DMS153 (cell line): ENCODE measurements at regions not wholly inside any gene's neighbourhood (a gene's known extent, or its start where the extent isn't known, plus 50 kb on each side); places are given as distances from the start of the nearest gene placed in this dataset.
A peak's percentile ranks its signal among the peaks of the same experiment; 100 is the strongest.
"Not testable (repeated sequence)": the region's sequence is repeated elsewhere in the genome, so short reads cannot be mapped to it uniquely, and the experiment has no call there.

Source experiments
- DNase-seq: peaks from one replicate; lab custom pipeline; 2025; lab: John Stamatoyannopoulos, UW

DNA sequence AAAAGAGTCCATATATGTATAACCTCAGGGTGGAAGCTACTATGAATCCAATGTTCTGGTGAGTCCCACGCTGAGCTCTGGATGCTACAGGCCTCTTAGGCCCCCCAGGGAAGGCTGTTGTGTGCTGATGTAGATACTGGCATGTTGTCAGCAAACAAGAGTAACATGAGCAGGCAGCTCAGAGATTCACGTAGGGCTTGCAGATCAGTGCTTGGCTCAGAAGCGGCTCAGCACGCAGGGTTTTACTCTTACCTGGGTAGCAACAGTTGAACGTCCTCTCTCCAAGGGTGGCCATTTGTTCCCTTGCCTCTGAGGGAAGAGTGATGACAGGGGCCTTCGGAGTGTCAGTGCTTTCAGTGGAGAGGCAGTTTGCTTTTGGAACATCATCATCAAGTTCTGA, 93.4 kb downstream of the ZFP64 start:
- DNase-seq, result no peak

DNA sequence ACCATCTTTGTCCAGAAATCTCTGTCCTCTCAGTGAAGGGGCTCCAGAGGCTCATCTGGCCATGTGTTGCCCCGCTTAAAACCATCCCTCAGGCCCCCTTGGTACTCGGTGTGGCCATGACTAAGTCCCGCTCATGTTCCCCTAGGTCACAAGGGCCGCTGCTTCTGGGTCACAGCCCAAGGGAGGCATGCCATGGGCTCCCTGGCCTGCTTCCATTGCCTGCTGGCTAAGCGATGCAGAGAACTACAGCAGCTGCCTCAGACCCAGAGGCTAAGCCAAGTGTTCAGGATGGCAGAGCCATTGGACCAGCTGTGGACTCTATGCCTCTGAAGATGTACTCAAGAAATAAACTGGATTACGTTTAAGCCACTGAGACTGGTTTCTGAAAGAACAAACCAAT, 95.5 kb downstream of the ZFP64 start:
- no peak for DNase-seq

DNA sequence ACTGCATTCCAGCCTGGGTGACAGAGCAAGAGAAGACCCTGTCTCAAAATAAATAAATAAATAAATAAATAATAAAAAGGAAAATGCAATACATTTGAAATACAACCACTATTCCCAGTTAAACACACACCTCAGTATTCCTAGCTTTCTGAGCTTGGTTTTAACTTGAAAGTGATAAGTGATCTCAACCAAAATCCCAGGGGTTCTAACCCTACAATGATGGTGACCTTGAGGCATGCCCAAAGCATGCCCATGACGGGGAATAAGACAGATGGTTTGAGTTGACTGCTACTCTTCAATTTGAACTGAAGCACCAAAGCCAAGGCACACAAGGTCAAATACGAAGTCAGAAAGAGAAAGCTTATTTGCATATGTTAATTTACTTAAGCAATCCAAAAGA, 96.9 kb downstream of the ZFP64 start:
- no peak for DNase-seq

DNA sequence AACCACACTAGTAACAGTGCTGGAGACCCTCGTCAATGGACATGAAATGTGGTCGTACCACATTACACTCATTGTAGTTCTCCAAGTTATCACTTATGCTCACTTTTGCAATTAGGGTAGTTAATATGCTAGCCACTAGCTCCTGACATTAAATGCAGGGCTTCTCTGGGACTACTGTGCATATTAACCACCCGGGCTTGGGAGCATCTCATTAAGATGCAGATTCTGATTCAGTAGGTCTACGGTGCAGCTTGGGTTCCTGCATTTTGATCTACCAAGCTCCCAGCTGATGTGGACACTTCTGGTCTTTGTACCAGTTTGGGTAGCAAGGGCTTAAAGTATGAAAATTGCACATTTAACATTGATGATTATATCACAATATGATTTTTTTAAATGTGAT, 98.0 kb downstream of the ZFP64 start:
- no peak for DNase-seq

DNA sequence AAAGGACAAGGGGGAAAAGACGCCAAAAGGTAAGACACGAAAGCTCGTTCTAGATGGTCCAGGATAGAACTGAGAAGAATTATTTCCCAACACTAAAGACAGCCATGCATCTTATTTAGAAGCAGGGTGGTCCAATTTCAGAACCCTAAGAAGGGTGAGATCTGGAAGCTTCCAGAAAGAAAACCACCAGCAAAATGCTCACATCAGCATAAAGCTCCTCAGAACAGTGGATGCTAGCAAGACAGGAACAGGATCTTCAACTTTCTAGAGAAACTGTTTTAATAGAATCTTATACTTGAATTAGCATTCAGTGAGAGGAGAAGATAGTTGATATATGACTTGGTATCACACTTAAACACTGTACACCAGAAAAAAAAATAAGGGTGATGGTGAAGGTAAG, 101.5 kb downstream of the ZFP64 start:
- no peak for DNase-seq

DNA sequence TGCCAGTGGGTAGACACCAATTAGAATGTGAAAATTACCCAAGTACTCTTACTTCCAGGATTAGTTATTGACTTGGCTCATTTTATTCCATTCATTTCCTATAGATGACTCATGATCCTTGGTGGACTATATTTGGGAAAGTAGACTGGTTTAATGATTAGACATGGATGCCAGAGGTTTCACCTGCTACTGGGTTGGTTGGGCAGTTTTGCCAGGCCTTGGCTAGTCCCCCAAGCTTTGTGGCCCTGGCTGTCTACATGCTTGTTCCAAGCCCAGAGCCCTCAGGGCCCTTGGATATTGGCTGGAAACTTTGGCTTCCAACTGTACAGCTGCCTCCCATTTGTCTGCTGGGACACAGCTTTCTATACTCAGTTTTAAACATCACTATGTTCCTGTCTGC, 104.1 kb downstream of the ZFP64 start:
- no peak for DNase-seq

DNA sequence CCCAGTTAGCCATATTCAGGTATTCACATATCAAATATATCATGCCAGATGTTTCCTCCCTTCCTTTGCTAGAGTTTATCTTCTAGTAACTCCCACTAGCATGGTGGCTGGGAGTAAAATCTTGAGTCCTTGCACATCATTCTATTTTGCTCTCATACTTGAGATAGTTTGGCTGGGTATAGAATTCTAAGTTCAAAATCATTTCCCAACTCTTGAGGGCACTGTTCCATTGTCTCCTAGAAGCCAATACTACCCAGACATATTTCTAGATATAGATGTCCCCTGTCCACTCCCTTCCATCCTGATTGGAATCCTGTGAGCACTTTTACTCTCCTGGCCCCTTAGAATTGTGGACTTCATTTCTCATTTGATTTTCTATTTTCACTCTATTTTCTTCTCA, 104.7 kb downstream of the ZFP64 start:
- no peak for DNase-seq

DNA sequence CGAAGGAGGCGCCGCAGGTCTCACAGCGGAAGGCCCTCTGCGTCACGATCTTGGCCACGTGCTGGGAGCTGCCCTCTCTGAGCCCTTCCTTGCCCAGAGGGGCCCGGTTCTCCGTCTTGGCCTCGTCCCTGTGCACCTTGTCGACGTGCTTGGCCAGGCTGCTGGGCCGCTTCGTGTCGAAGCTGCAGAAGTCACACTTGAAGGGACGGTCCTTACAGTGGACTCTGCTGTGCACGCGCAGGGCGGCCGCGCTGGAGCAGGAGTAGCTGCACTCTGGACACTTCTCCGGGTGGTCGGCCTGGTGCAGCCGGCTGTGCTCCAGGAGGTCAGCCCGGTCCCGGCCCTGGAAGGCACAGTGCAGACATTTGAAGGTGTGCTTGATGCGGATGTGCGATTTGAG, 106.9 kb downstream of the ZFP64 start:
- no peak for DNase-seq

DNA sequence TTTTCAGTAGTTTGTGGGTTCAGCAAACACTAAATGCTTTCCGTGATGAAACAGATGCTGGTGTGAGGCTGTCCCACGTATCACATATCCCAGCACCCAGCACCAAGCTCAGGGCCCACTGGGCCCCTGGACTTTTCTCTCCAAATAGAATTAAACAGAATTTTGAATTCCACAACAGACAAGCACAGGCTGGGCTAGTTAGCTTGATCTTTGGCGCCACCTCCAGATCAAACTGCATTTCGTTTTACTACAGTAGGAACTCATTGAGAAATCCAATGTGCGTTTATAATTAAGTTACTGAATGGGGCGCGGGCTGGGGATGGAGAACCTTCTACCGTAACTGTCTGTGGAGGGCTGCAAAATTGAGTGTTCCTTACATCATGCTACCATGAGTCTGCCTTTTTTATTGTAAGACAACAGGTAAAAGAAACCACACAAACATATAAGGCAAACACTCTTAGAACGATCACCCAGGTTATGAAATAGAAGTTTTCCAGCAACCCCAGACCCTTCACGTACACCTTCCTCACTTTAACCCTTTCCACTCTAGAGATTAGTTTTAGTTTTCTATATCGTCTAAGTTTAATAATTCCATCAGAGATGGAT, 107.8 kb downstream of the ZFP64 start:
- DNase-seq, result peak; percentile 43

DNA sequence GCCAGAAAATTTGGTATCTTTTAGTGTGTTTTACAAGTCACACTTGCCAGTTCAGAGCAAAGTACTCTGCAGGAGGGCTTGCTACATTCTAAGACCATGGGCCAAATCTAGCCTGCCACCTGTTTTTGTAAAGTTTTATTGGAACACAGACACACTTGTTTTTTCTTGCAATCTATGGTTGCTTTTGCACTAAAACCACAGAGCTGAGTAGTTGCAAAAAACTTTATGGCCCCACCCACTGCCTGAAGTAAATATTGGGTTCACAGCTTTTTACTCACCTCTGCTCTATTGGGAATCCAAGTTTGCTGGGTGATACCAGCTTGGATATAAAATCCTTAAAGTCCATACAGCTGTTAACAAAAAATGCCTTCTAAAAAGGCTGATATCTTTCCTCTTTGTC, 109.0 kb downstream of the ZFP64 start:
- DNase-seq, result no peak

DNA sequence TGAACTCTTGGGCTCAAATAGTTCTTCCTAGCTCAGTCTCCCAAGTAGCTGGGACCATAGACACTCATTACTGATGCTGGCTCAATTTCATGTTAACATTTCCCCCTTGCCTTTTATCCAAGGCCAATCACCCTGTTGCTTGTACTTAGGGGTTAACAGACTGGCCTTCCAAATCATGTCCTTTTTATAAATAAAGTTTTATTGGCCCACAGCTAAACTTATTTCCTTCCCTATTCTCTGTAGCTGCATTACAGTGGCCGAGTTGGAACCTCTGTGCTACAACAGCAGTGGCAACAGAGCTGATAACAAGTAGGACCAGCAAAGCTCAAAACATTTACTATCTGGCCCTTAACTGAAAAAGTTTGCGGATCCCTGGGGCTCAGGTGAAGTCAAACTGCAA, 109.8 kb downstream of the ZFP64 start:
- DNase-seq, result no peak

DNA sequence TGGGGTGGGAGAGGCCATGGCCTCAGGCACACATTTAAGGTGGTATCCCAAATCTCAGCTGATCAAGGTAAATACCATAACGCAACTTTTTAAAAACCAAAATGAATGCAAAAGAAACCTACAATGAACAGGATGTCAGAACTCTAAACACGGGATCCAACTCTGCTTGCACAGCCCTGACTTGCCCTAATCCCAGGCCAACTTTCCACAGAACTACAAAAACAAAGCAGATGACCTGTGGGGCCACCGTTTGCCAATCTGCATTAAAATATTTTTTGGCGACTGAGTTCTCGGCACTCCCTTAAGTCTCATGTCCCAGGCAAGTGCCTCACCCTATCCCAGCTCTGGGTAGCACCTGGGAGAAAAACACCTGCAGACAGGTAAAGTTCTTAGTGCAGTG, 110.5 kb downstream of the ZFP64 start:
- no peak for DNase-seq

DNA sequence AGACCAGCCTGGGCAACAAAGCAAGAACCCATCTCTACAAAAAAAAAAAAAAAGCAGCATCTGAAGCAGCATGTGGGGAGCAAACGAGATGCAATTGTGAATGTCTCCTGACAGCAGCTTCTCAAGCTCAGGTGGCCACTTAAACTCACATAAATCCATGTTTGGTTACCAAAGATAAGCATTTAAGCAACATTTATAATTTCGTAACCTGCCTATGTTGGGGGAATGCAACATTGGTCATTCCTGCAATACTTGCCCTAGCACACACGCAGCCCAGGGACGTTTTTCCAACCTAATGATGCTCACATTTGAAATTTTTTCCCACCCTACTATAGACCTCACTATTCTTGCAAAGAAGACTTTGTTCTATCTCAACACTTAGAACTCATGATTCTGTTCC, 113.3 kb downstream of the ZFP64 start:
- DNase-seq, result no peak

DNA sequence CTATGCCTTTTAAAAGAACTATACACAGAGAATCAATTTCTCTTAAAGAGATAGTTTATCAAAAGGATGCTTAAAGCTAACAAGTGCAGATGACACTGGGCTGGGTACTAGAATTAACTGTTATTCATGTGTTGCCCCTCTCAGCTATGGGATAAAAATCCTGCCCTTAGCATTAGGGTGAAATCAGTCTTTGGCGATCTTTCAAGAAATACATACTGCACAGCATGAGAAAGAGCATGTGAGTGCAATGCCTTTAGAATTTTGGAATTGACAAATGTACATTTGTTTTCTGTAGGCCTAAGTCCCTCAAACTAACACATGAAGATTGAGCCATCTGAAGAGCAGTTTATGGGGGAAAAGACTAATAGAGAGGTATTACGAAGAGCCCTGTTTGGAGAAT, 115.4 kb downstream of the ZFP64 start:
- no peak for DNase-seq

DNA sequence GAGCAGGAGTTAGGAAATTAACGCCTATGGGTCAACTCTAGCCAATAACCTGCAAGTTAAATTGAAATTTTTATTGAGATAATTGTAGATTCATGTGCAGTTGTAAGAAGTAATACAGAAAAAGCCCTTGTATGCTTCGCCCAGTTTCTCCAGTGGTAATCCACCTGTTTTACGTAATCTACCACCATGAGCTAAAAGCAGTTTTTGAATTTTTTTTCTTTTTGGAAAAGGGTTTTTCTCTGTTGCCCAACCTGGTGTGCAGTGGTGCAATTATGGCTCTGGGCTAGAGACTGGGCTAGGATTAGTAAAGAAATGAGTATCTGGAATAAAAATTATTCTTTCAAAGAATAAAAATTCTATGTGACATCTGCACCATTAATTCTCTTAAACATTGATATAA, 116.2 kb downstream of the ZFP64 start:
- DNase-seq, result no peak

DNA sequence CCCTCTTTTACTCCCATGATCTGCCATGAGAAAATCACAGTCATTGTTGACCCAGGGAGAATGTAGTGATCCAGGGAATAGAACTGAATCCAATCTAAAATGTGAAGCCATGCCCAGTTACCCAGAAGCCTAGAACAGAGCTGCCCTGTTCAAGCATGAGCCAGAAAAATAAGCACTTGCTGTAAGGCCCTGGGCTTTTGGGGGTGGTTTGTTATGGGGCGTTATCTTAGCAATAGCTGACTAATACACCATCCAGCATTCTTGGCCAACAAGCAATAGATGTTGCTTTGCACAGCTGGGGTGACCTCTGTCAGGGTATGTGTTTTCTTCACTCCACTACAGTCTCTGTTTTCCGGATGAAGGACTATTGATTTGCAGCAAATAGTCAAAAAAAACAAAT, 120.4 kb downstream of the ZFP64 start:
- DNase-seq, result no peak

DNA sequence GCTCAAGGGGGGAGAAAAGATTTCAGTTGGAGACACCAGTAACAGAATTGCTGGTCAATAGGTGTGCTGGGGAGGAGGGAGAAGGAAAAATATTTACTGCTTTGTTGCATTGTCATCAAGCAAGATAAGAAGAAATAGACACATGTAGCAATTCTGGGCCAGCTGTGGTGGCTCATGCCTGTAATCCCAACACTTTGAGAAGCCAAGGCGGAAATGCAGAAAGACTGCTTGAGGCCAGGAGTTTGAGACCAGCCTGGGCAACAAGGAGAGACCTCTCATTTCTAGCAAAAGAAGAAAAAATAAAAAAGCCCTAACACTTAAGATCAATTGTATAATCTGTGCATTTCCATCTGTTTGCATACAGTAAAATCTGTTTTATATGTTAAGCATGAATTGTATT, 126.6 kb downstream of the ZFP64 start:
- DNase-seq, result no peak

DNA sequence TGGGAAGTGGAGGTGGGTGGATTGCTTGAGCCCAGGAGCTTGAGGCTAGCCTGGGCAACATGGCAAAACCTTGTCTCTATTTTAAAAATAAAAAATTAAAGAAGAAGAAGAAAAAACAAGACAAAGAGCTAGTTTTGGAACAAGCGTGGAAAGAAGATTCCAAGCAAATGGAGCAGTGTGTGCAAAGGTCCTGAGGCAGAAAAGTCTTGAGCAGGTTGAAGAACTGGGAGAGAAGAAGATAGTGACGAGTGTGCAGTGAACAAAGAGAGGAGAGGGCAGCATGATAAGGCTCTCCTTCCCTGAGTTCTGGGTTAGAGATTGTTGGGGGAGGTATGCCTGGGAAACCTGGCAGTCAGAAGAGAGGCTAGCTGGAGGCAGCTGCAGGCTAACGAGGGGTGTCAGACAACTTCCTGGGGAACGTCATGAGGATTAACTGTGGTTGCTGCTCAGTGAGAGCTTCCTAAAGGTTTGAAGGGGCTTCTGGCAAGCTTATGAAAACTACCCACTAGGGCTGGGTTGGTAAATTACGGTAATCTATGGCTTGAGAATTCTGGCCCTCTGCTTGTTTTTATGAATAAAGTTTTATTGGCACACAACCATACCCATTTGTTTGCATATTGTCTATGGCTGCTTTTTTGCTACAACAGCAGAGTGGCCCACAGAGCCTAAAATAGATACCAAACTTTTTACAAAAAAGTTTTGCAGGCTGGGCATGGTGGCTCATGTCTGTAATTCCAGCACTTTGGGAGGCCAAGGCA, 128.9 kb downstream of the ZFP64 start:
- no peak for DNase-seq

DNA sequence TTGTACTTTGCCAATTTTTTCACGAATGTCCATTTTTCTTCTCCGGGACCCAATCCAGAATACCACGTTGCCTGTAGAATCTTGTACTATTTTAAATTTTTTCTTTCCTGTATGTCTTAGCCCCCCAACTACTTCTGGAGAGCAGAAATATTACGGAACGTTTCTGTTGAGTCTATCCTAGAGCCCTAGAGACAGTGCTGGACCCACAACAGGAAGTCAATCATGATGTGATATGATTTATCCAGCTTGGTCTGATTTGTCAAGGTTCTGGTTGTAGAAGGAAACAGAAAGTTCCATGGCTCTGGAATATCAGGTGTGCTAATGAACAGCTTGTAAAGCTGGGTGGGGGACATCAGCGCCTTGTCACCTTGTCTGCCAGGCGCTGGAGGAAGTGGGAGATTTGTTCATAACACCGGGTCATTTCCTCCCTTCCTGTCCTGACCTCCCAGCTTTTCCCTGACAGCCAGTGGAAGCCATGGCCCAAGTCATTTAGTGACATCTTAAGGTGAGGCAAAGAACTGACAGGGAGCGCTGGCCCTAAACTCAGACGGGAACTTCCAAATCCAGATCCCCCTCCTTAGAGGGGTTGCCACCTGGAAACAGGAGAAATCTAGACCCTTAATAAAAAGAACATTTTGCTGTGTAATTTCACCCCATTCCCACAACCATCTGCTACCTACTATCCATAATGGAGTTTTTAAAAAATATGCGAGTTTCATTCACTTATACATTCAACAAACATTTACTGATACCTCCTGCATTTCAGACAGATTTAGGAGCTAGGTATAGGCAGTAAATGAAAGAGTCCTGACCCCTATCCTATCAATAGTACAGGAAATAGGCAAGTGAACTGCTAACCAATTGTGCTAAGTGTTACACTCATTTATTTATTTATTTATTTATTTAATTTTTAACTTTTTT, 130.5 kb downstream of the ZFP64 start:
- DNase-seq, result no peak

DNA sequence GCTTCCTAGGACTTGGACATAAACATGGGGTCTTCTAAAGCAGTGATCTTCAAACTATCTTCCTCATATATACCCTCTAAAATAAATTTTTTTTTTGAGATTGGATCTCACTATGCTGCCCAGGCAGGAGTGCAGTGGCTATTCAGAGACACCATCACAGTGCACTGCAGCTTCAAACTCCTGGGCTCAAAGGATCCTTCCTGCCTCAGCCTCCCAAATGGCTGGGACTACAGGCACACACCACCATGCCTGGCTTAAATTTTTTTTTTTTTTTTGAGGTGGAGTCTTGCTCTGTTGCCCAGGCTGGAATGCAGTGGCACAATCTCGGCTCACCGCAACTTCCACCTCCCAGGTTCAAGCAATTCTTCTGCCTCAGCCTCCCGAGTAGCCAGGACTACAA, 134.4 kb downstream of the ZFP64 start:
- not testable (repeated sequence) for DNase-seq

DNA sequence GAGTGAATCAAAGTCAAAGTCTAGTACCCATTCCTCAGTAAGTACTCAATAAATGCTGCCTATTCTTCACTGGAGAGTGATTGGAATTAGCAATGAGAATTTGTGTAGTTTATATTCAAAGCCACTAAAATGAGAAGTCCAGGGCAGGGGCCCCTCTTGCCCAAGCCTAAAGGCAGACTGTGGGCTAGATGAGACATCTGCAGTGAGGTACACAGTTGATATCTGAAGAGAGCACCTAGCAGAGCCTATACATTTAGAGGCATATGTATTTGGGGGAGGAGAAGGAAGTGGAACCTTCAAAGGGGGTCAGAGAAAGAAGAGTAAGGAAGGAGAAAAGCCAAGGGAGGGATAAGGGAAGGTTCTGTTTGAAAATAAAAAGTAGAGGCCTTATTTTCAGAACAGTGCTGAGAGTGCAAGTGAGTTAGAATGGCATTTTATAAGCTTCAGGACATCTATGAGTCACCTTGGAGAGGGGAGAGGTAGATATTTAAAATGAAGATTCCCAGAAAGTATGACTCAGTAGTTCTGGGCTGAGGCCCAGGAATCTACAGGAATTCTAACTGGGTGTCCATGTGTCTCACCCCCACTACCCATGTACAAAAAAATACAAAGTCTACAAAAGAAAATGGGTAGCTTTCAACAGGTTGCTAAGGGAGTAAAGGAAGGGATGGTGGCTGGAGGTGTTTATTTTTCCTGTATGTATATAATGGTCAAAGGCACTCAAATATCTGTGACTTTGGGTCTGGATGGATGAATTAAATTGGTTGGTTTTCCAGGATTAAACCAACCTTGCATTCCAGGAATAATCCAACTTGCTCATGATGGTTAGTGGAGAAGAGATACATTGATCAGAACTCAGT, 135.1 kb downstream of the ZFP64 start:
- DNase-seq, result no peak

DNA sequence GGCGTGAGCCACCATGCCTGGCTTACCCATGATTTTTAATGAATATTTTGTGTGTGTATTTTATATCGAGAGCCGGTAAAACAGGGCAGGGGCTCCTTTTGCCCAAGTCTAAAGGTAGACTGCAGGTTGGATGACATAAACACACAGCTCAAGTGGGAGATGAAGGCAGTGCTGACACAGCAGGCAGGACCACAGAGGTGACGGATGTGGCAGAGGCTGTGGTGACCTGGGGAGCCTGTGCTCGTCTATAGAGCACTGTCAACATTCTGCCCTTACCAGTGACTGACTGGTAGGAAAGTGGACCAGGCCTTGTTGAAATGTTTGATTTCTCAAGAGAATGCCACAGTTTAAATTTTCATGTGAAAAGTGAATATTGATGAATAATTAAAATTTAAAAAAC, 137.5 kb downstream of the ZFP64 start:
- no peak for DNase-seq
